GM12878 (cell line): ENCODE measurements at regions not wholly inside any gene's neighbourhood (a gene's known extent, or its start where the extent isn't known, plus 50 kb on each side); places are given as distances from the start of the nearest gene placed in this dataset.

Experiments
- CREB1 ChIP-seq: IDR thresholded peaks from 2 replicates; pipeline ENCODE4 v1.6.1; 2012; ENCODE audit warnings: low read depth, mild to moderate bottlenecking, inconsistent platforms
- CTCF ChIP-seq, 3 experiments: IDR thresholded peaks in 2 of 3; conservative IDR thresholded peaks in 1 of 3; 2 replicates each; pipeline ENCODE4 v1.5.1; 2011; ENCODE audit warnings: low read depth in 3 of 3, low read length in 3 of 3, mild to moderate bottlenecking in 3 of 3, control low read depth in 2 of 3, moderate library complexity in 2 of 3, inconsistent platforms in 1 of 3, mixed read lengths in 1 of 3; ENCODE audit not compliant: control insufficient read depth in 2 of 3, insufficient read depth in 1 of 3; ENCODE audit errors: extremely low read depth in 1 of 3
- ELK1 ChIP-seq: IDR thresholded peaks from 2 replicates; pipeline ENCODE4 v1.6.1; 2012; ENCODE audit warnings: low read depth, low read length, improper control_type of control experiment
- EP300 ChIP-seq, 2 experiments: fragments of 150-350 bp in 1 of 2; IDR thresholded peaks; 2 replicates each; pipeline ENCODE4 v1.6.1; 2011 to 2012; ENCODE audit warnings: low read depth in 2 of 2, low read length in 2 of 2, borderline replicate concordance in 1 of 2, improper control_type of control experiment in 1 of 2, inconsistent platforms in 1 of 2; ENCODE audit not compliant: control insufficient read depth in 1 of 2
- EZH2 ChIP-seq: IDR thresholded peaks from 2 replicates; pipeline ENCODE4 v1.6.1; 2012; ENCODE audit warnings: low read depth, mild to moderate bottlenecking, control low read depth, inconsistent platforms, low read length, borderline replicate concordance; ENCODE audit not compliant: control insufficient read depth
- FOS ChIP-seq: IDR thresholded peaks from 3 replicates; pipeline ENCODE4 v1.6.1; 2011; ENCODE audit warnings: borderline replicate concordance; ENCODE audit not compliant: insufficient read length; ENCODE audit errors: extremely low read depth
- JUND ChIP-seq: IDR thresholded peaks from 2 replicates; pipeline ENCODE4 v1.6.1; 2012; ENCODE audit warnings: low read depth, mild to moderate bottlenecking, low read length, improper control_type of control experiment, moderate library complexity
- RB1 ChIP-seq: fragments of 450-650 bp; formaldehyde crosslinking; IDR thresholded peaks from 2 replicates; pipeline ENCODE4 v1.6.1; 2017; ENCODE audit warnings: mild to moderate bottlenecking, borderline replicate concordance
- STAT1 ChIP-seq: fragments of 450-650 bp; conservative IDR thresholded peaks from 2 replicates; pipeline ENCODE4 v1.6.1; 2014; ENCODE audit warnings: antibody characterized with exemption, mild to moderate bottlenecking
- TAF1 ChIP-seq: IDR thresholded peaks from 2 replicates; pipeline ENCODE4 v1.6.1; 2011; ENCODE audit warnings: mild to moderate bottlenecking, low read depth, low read length, borderline replicate concordance
- ZBED1 ChIP-seq: IDR thresholded peaks from 2 replicates; pipeline ENCODE4 v1.6.1; 2016; ENCODE audit warnings: borderline replicate concordance
- TF ChIP-seq, protein P1 (sequence below): fragments of 450-650 bp; IDR thresholded peaks from 2 replicates; pipeline ENCODE4 v1.6.1; 2017; ENCODE audit warnings: antibody characterized with exemption, mild to moderate bottlenecking, moderate library complexity
- TF ChIP-seq, protein P2 (sequence below): IDR thresholded peaks from 2 replicates; pipeline ENCODE4 v1.6.1; 2012; ENCODE audit warnings: mild to moderate bottlenecking, low read depth, low read length

DNA sequence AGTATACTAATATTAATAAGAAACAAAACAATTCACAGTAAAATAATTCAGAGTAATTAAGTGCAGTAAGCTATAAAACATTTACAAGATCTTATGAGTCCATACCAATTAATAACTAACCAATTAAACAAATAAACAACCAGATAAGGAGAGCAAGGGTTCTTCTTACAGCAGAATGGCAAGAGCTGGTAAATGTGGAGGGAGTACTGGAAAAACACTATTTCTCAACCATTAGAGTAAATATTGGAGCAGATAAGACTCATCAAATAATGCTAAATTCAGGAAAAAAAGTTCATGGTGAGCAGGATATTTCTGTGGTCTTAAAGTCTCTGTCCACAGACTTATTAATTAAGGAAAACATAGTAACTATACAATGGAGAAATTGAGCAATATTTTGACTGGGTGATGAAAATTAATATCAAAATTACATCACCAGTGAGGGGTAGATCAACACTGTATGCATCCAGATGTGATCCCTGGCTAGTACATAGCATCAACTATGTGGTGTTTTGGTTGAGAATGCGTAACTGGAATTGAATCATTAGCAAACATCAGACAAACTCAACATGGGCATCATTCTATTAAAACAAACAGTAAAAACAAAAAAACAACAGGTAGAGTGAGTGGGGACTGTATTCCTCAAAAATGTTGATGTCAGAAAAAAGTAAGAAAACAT is 1376.7 kb downstream of the PCDH19 start:
- TF ChIP-seq CTCF (IDR thresholded peaks at IDR 0.05 in 2 of 3, conservative IDR thresholded peaks at IDR 0.05 in 1 of 3; ENCODE audit: control insufficient read depth in 2 of 3, extremely low read depth in 1 of 3, insufficient read depth in 1 of 3, low read depth in 3 of 3, low read length in 3 of 3) (no peak), FOS (no peak), CREB1 (no peak), ELK1 (no peak), STAT1 (no peak), EZH2 (no peak), EP300 (IDR thresholded peaks at IDR 0.05; ENCODE audit: borderline replicate concordance in 1 of 2, control insufficient read depth in 1 of 2, low read depth in 2 of 2, low read length in 2 of 2) (no peak), JUND (no peak), RB1 (no peak), TAF1 (no peak), ZBED1 (no peak)
- TF ChIP-seq, protein P1, sequence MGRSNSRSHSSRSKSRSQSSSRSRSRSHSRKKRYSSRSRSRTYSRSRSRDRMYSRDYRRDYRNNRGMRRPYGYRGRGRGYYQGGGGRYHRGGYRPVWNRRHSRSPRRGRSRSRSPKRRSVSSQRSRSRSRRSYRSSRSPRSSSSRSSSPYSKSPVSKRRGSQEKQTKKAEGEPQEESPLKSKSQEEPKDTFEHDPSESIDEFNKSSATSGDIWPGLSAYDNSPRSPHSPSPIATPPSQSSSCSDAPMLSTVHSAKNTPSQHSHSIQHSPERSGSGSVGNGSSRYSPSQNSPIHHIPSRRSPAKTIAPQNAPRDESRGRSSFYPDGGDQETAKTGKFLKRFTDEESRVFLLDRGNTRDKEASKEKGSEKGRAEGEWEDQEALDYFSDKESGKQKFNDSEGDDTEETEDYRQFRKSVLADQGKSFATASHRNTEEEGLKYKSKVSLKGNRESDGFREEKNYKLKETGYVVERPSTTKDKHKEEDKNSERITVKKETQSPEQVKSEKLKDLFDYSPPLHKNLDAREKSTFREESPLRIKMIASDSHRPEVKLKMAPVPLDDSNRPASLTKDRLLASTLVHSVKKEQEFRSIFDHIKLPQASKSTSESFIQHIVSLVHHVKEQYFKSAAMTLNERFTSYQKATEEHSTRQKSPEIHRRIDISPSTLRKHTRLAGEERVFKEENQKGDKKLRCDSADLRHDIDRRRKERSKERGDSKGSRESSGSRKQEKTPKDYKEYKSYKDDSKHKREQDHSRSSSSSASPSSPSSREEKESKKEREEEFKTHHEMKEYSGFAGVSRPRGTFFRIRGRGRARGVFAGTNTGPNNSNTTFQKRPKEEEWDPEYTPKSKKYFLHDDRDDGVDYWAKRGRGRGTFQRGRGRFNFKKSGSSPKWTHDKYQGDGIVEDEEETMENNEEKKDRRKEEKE = no peak
- TF ChIP-seq, protein P2, sequence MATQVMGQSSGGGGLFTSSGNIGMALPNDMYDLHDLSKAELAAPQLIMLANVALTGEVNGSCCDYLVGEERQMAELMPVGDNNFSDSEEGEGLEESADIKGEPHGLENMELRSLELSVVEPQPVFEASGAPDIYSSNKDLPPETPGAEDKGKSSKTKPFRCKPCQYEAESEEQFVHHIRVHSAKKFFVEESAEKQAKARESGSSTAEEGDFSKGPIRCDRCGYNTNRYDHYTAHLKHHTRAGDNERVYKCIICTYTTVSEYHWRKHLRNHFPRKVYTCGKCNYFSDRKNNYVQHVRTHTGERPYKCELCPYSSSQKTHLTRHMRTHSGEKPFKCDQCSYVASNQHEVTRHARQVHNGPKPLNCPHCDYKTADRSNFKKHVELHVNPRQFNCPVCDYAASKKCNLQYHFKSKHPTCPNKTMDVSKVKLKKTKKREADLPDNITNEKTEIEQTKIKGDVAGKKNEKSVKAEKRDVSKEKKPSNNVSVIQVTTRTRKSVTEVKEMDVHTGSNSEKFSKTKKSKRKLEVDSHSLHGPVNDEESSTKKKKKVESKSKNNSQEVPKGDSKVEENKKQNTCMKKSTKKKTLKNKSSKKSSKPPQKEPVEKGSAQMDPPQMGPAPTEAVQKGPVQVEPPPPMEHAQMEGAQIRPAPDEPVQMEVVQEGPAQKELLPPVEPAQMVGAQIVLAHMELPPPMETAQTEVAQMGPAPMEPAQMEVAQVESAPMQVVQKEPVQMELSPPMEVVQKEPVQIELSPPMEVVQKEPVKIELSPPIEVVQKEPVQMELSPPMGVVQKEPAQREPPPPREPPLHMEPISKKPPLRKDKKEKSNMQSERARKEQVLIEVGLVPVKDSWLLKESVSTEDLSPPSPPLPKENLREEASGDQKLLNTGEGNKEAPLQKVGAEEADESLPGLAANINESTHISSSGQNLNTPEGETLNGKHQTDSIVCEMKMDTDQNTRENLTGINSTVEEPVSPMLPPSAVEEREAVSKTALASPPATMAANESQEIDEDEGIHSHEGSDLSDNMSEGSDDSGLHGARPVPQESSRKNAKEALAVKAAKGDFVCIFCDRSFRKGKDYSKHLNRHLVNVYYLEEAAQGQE = no peak
